BLaER1 treated with 17β-estradiol and CSF1 and Interleukin-3, amounts not matched to agents 10 nM and 100 nM (cell line): ENCODE measurements at regions not wholly inside any gene's neighbourhood (a gene's known extent, or its start where the extent isn't known, plus 50 kb on each side); places are given as distances from the start of the nearest gene placed in this dataset.
"Not testable (repeated sequence)": the region's sequence is repeated elsewhere in the genome, so short reads cannot be mapped to it uniquely, and the experiment has no call there.

Source experiments
- H3K27ac ChIP-seq, 11 experiments: shearing (Covaris generic); formaldehyde crosslinking; 2 replicates each; pipeline ENCODE4 v1.8.1; 2022
- H3K27me3 ChIP-seq, 11 experiments: shearing (Covaris generic); formaldehyde crosslinking; 2 replicates each; pipeline ENCODE4 v1.8.1; 2022
- H3K36me3 ChIP-seq, 11 experiments: shearing (Covaris generic); formaldehyde crosslinking; 2 replicates each; pipeline ENCODE4 v1.8.1; 2022
- H3K4me1 ChIP-seq, 10 experiments: shearing (Covaris generic); formaldehyde crosslinking; 2 replicates each; pipeline ENCODE4 v1.8.1; 2022
- H3K4me2 ChIP-seq, 11 experiments: shearing (Covaris generic); formaldehyde crosslinking; 2 replicates each; pipeline ENCODE4 v1.8.1; 2022
- H3K4me3 ChIP-seq, 10 experiments: shearing (Covaris generic); formaldehyde crosslinking; 2 replicates each; pipeline ENCODE4 v1.8.1; 2022
- H3K9ac ChIP-seq, 11 experiments: shearing (Covaris generic); formaldehyde crosslinking; 2 replicates each; pipeline ENCODE4 v1.8.1; 2022
- H3K9me3 ChIP-seq, 11 experiments: shearing (Covaris generic); formaldehyde crosslinking; replicated peaks in 1 of 11; 2 replicates each; pipeline ENCODE4 v1.8.1; 2022
- H4K20me1 ChIP-seq, 11 experiments: shearing (Covaris generic); formaldehyde crosslinking; 2 replicates each; pipeline ENCODE4 v1.8.1; 2022
- Cebpa-rat ChIP-seq, 11 experiments: shearing (Covaris generic); IDR thresholded peaks; 2 replicates each; pipeline ENCODE4 v1.8.1; 2022

GRCh38 chr2:100749771-100750542 lies 70.0 kb upstream of the NPAS2 start:
- H3K4me3 ChIP-seq = no peak overlapping the region
- no peak overlapping the region for H3K9ac ChIP-seq
- peaks cover 0 to 13% (median 0%) of the 10 kb centered on the region in 11 experiments; a peak in 8 of 22 replicates for H3K9me3 ChIP-seq
- H3K27me3 ChIP-seq = no peaks in the 10 kb centered on the region
- no peaks in the 10 kb centered on the region for H4K20me1 ChIP-seq
- H3K4me1 ChIP-seq = peaks cover 7 to 65% (median 38%) of the 10 kb centered on the region in 10 experiments; a peak in 18 of 20 replicates
- no peak overlapping the region for H3K27ac ChIP-seq
- no peaks in the 10 kb centered on the region for H3K36me3 ChIP-seq
- H3K4me2 ChIP-seq = peak overlapping the region in 4 of 11 experiments; percentile 2 to 16 (median 10); a peak in 4 of 22 replicates
- no peak for TF ChIP-seq Cebpa-rat (IDR thresholded peaks at IDR 0.05)

- not testable (repeated sequence) for H3K36me3 ChIP-seq, H4K20me1 ChIP-seq, H3K4me3 ChIP-seq, H3K27me3 ChIP-seq
- peak overlapping the region in 2 of 11 experiments; percentile 13 to 29; a peak in 1 of 22 replicates for H3K9ac ChIP-seq
- peaks cover 0 to 15% (median 0%) of the 10 kb centered on the region in 11 experiments; a peak in 10 of 22 replicates for H3K9me3 ChIP-seq
- peaks cover 7 to 69% (median 38%) of the 10 kb centered on the region in 10 experiments; a peak in 18 of 20 replicates for H3K4me1 ChIP-seq
- H3K4me2 ChIP-seq = peak overlapping the region in 8 of 11 experiments; percentile 24 to 88 (median 80); a peak in 16 of 22 replicates
- peak overlapping the region in 10 of 11 experiments; percentile 49 to 70 (median 56); a peak in 20 of 22 replicates for H3K27ac ChIP-seq
Measured at GRCh38 chr2:100751871-100752625, 67.9 kb upstream of the NPAS2 start.

GRCh38 chr2:100752628-100753333 lies 67.2 kb upstream of the NPAS2 start:
- Histone ChIP-seq H3K9me3 (peaks cover 0 to 22% (median 0%) of the 10 kb centered on the region in 11 experiments; a peak in 10 of 22 replicates), H3K4me3 (peak overlapping the region in 1 of 10 experiments; percentile 21; a peak in 2 of 20 replicates), H4K20me1 (no peaks in the 10 kb centered on the region), H3K36me3 (no peaks in the 10 kb centered on the region), H3K4me1 (peaks cover 7 to 67% (median 37%) of the 10 kb centered on the region in 10 experiments; a peak in 18 of 20 replicates), H3K4me2 (peak overlapping the region in 10 of 11 experiments; percentile 6 to 88 (median 78); a peak in 19 of 22 replicates), H3K9ac (no peak overlapping the region; a peak in 1 of 22 replicates), H3K27ac (peak overlapping the region in 10 of 11 experiments; percentile 49 to 70 (median 56); a peak in 19 of 22 replicates), H3K27me3 (no peaks in the 10 kb centered on the region)
- TF ChIP-seq Cebpa-rat (IDR thresholded peaks at IDR 0.05) = peak in 5 of 11 experiments; percentile 10 to 91 (median 62); a peak in 9 of 22 replicates

GRCh38 chr2:100753444-100753843 lies 66.5 kb upstream of the NPAS2 start:
- peak overlapping the region in 9 of 11 experiments; percentile 13 to 63 (median 40); a peak in 13 of 22 replicates for H3K27ac ChIP-seq

GRCh38 chr2:100753881-100754280 lies 66.1 kb upstream of the NPAS2 start:
- Histone ChIP-seq H3K4me1 (peaks cover 0 to 60% (median 32%) of the 10 kb centered on the region in 10 experiments; a peak in 17 of 20 replicates), H3K9me3 (peaks cover 0 to 28% (median 0%) of the 10 kb centered on the region in 11 experiments; a peak in 10 of 22 replicates), H3K4me2 (peak overlapping the region in 8 of 11 experiments; percentile 63 to 88 (median 80); a peak in 13 of 22 replicates), H3K4me3 (no peak overlapping the region), H3K9ac (no peak overlapping the region), H3K27ac (peak overlapping the region in 3 of 11 experiments; percentile 50 to 63 (median 52); a peak in 2 of 22 replicates), H3K36me3 (no peaks in the 10 kb centered on the region), H3K27me3 (no peaks in the 10 kb centered on the region), H4K20me1 (no peaks in the 10 kb centered on the region)
- TF ChIP-seq Cebpa-rat (IDR thresholded peaks at IDR 0.05) = no peak

More at GRCh38 chr2:100753444-100753843, 66.5 kb upstream of the NPAS2 start:
- Histone ChIP-seq H3K4me2 (peak overlapping the region in 10 of 11 experiments; percentile 6 to 88 (median 78); a peak in 18 of 22 replicates), H3K4me3 (no peak overlapping the region), H3K27me3 (no peaks in the 10 kb centered on the region), H3K9me3 (peaks cover 0 to 26% (median 0%) of the 10 kb centered on the region in 11 experiments; a peak in 10 of 22 replicates), H3K9ac (no peak overlapping the region), H3K36me3 (no peaks in the 10 kb centered on the region), H3K4me1 (peaks cover 0 to 60% (median 32%) of the 10 kb centered on the region in 10 experiments; a peak in 18 of 20 replicates), H4K20me1 (no peaks in the 10 kb centered on the region)
- TF ChIP-seq Cebpa-rat (IDR thresholded peaks at IDR 0.05) = no peak

- no peak for TF ChIP-seq Cebpa-rat (IDR thresholded peaks at IDR 0.05)
- Histone ChIP-seq H3K27ac (no peak overlapping the region), H3K4me2 (peak overlapping the region in 3 of 11 experiments; percentile 15 to 21 (median 16); a peak in 2 of 22 replicates), H3K27me3 (no peaks in the 10 kb centered on the region), H3K36me3 (no peaks in the 10 kb centered on the region), H3K9ac (no peak overlapping the region), H3K4me3 (no peak overlapping the region), H3K4me1 (peaks cover 0 to 53% (median 29%) of the 10 kb centered on the region in 10 experiments; a peak in 17 of 20 replicates), H3K9me3 (peaks cover 0 to 26% (median 0%) of the 10 kb centered on the region in 11 experiments; a peak in 10 of 22 replicates), H4K20me1 (no peaks in the 10 kb centered on the region)
Measured at GRCh38 chr2:100754951-100755350, 65.0 kb upstream of the NPAS2 start.

- no peak for TF ChIP-seq Cebpa-rat (IDR thresholded peaks at IDR 0.05)
Measured at GRCh38 chr2:100755441-100755840, 64.5 kb upstream of the NPAS2 start.

GRCh38 chr2:100756704-100757103 lies 63.2 kb upstream of the NPAS2 start:
- Histone ChIP-seq H3K27me3 (no peaks in the 10 kb centered on the region), H4K20me1 (no peaks in the 10 kb centered on the region), H3K36me3 (no peaks in the 10 kb centered on the region), H3K9me3 (peaks cover 0 to 16% (median 0%) of the 10 kb centered on the region in 11 experiments; a peak in 9 of 22 replicates), H3K4me2 (no peak overlapping the region), H3K4me1 (peaks cover 0 to 38% (median 21%) of the 10 kb centered on the region in 10 experiments; a peak in 17 of 20 replicates), H3K9ac (no peak overlapping the region), H3K27ac (no peak overlapping the region), H3K4me3 (no peak overlapping the region)
- no peak for TF ChIP-seq Cebpa-rat (IDR thresholded peaks at IDR 0.05)

More at GRCh38 chr2:100755441-100755840, 64.5 kb upstream of the NPAS2 start:
- no peak overlapping the region for H3K9ac ChIP-seq
- no peaks in the 10 kb centered on the region for H3K27me3 ChIP-seq
- H3K4me3 ChIP-seq = no peak overlapping the region
- H4K20me1 ChIP-seq = no peaks in the 10 kb centered on the region
- H3K4me2 ChIP-seq = peak overlapping the region in 1 of 11 experiments; percentile 16; a peak in 1 of 22 replicates
- peaks cover 0 to 48% (median 26%) of the 10 kb centered on the region in 10 experiments; a peak in 17 of 20 replicates for H3K4me1 ChIP-seq
- H3K36me3 ChIP-seq = no peaks in the 10 kb centered on the region
- peaks cover 0 to 21% (median 0%) of the 10 kb centered on the region in 11 experiments; a peak in 10 of 22 replicates for H3K9me3 ChIP-seq
- H3K27ac ChIP-seq = no peak overlapping the region
